HG03139 (cell line): ENCODE measurements at regions not wholly inside any gene's neighbourhood (a gene's known extent, or its start where the extent isn't known, plus 50 kb on each side); places are given as distances from the start of the nearest gene placed in this dataset.

Experiments used
- ATAC-seq: cut with Tn5 transposase; IDR thresholded peaks from one replicate; pipeline ENCODE4 v1.9.1; 2021; ENCODE audit not compliant: unreplicated experiment

DNA sequence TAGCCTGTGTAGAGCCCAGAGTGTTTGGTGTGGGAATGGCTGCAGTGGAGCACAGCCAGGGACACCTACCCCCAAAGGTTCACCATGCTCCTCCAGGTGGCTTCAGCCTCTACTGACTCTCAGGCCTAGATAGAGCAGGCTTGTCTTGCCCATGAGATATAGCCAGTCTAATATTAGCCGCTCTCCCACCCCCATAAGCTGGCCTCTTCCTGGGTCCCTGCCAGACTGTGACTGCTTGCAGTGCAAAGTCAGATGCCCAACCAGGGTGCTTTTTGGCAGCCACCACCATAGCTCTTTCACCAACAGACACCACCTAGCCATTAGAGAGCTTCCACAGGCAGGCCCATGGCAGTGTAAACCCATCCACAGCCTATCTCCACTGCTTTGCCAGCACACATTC lies 405.3 kb downstream of the MBD2 start:
- ATAC-seq = no peak

DNA sequence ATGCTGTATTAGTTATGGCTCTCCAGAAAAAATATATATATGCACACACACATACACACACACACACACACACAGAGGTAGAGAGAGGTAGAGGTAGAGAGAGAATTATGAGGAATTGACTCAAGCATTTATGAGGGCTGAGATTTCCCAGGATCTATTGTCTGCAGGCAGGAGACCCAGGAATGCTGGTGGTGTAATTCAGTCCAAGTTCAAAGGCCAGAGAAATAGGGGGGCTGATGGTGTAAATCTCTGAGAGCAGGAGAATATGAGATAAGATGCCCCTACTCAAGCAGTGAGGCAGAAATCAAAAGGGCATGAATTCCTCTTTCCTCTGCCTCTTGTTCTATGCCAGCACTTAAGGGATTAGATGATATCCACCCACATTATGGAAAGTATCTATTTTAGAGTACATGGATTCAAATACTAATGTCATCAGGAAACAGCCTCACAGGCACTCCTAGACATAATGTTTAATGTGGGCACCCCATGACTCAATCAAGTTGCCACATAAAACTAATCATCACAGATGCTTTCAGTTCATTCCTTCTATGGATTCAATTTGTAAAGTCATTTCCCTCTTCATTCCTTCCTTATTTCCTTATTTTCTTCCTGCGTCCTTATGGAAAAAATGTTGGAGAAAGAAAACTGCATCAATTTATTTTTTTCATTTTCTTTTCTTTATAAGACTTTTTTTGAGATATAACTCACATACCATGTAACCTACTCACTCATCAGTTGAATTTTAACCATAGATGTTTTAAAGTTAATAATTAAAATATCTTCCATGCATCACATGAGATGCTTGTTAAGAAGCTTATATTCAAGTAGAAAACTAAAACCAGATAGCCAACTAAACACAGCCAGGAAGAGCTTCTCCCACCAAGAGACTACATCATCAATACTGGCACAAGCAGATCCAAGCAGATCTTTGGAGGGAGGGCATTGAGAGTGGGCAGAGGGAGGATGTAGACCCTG lies 406.2 kb downstream of the MBD2 start:
- no peak for ATAC-seq

DNA sequence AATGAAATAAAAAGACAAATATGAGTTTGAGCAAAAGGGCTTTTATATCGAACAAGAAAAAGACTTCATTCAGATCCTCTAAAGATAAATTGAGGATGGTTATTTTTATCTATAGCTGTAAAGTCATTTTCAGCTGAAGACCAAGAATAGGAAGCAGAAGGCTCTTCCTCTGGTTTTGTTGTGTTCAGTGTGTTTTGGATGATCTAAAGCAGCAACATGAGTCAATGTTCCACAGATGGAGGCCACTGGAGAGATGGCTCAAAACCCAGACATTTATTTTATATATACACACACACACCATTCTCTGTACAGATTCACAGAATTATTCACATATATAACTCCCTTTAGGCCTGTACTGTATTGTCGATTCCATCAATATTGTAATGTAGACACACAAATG lies 424.3 kb downstream of the MBD2 start:
- no peak for ATAC-seq

DNA sequence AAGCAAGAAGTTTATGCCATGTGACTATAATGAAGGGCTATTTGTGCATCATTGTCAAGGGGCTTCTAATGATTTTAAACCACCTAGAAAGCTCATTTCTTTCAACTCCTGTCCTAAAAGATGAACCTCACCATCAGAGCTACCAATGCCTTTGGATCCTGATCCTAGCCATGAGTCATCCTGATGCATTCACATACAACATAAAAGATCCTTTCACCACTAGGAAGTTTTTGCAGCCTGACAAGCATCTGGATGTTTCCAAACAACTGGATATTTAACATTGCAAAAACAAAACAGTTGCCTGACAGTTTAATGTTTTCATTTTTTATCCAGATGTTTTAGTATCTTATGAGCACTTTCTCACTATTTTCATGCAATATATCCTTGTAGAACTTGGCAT lies 425.3 kb downstream of the MBD2 start:
- ATAC-seq = no peak

DNA sequence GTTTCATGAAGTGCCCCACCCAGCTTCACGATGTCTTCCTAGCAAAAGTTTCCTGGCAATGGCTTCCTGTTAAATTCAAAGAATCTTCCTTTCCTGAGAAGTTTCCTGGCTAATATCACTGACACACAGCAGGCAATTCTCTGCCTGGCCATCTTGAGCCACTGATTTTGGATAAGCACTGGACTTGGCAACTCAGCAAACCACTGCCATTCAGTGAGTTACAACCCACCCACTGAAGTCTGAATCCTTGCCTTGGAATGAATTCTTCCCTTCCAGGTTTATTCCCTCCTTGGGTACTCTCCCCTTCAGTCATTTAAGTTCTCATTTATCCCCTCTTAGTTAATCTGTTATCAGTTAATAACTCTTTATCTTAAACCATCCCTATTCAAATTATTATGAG lies 426.0 kb downstream of the MBD2 start:
- no peak for ATAC-seq

DNA sequence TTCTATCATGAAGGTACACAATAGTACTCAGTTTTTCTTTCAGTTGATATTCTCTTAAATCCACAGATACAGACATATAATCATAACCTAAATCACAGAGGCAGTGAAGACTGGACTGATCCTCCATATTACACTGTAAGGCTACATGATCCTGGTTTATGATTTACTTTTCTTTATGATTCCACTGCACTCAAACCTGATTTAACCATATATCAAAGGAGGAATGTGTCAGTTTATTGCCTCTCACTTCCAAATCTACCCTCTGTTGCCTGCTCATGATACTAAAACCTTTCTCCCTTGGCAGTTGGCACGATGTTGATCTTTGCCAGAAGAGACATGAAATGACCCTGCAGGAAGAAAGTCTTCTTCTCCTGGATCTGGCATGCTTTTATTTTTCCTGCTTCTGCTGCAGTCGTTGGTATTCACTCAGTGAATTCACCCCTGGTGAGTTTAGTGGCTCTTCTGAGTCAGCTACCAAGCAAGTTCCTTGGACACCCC lies 426.4 kb downstream of the MBD2 start:
- ATAC-seq = no peak

DNA sequence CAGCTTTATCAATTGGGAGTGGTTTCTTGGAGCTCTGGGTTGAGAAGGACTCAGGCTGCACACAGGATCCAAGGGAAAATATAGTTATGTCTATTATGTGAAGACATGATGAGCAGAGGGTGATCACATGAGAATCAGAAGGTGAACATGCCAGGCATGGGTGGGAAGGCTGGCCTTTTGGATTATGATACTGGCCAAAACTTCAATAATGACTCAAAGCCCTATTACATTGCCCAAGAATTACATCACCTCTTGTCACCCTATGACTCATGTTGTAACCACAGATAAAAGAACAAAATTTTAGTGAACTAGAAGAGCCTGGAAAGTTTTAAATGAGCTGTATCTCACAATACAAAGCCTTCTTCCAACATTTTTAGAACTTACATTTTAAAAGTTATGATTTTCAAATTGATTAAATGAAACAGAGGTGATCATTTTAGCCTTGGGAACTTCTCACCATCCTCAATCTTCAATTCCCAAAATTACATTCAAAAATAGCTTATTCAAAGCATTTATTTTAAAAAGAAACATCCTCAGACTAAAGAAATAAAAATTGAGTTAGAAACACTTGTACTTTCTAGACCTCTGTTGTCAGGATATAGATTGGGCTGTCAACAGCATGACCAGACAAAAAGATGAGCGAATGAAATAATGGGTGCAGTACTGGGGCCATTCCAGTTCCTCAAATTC lies 428.3 kb downstream of the MBD2 start:
- peak; percentile 79 for ATAC-seq

DNA sequence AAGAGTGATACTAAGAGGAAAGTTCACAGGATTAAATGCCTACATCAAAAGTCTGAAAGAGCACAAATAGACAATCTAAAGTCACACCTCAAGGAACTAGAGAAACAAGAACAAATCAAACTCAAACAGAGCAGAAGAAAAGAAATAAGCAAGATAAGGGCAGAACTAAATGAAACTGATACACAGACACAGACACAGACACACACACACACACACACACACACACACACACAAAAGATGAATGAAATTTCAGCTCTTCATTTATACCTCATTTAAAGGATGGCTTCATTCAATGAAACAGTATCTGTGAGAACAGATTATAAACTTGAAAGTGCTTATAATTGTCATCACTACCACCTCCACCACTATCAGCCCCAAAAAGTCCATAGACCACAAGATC lies 428.9 kb downstream of the MBD2 start:
- no peak for ATAC-seq

DNA sequence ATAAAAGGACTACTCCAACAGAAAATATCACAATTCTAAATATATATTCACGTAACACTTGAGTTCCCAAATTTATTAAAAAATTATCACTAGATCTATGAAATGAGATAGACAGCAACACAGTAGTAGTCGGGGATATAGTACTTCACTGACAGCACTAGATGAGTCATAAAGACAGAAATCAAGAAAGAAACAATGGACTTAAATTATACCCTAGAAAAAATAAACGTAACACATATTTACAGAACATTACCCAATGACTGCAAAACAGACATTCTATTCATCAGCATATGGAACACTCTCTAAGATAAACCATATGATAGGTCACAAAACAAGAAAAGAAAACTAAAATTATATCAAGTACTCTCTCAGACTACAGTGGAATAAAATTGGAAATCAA lies 429.4 kb downstream of the MBD2 start:
- no peak for ATAC-seq

DNA sequence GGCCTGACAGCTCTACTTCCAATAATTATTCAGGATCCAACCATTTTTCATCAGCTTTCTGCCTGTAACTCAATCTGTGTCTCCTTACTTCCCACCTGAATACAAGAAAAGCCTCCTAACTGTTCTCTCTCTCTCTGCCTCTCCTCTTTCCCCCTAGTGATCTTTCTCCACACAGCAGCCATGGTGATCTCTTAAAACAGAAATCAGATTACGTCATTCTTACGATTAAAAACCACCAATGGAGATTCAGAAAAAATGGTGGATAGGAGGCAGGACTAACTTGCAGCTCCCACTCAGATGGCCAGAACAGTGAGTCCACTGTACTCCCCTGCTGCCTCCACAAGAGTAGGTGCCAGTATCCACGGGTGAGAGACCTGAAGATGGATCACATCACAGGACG lies 431.7 kb downstream of the MBD2 start:
- no peak for ATAC-seq

DNA sequence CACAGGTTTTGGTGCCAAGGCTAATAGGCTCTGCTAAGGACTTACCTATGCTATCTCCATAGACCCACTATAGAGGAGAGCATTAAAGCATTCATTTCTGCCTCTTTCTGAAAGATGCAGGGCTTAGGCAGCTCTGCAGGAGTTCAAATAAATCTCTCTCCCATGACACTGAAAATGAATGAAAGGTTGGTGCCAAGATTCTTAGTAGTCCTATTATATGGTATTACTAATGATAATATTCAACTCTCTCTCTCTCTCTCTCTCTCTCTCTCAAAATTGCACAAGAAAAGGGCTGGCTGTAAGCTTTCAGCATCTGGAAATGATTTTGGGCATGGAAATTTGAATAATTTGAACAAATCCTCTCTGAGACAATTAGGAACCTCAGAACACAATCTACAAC lies 433.7 kb downstream of the MBD2 start:
- ATAC-seq = no peak

DNA sequence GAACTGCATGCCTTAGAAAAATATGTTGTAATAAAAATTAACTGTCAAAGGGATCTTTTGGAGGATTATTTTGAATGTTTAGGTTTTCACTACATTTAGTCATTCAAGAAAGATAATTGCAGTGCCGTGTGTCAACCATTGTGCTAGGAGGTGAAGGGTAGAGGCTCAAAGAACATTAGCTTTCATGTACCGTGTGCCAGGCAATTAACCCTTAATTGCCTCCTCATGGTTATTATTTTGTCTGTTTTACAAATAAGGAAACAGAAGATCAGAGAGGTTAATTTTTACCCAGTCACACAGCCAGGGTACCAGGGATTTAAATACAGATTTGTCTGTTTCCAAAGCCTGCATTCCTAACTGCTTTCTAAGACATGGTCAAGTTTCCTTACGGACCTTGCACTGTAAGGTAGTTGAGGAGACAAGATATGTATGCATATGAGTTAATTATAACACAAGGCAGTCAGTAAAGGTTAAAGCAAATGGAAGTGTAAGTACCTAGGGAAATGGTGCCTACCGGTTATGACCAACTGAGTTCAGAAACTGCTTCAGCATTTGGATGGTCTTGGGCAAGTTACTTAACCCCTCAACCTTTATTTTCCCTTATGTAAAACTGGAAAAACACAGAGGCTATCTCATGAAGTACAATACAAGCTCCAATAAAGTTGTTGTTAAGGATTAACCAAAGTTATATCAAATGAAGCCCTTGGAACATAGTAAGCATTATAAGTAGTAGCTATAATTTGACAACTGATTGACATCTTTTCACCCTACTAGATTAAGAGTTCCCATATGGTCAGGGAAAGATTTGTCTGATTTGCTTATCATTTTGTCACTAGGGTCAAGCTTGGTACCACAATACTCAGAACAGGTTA lies 434.9 kb downstream of the MBD2 start:
- ATAC-seq = no peak

DNA sequence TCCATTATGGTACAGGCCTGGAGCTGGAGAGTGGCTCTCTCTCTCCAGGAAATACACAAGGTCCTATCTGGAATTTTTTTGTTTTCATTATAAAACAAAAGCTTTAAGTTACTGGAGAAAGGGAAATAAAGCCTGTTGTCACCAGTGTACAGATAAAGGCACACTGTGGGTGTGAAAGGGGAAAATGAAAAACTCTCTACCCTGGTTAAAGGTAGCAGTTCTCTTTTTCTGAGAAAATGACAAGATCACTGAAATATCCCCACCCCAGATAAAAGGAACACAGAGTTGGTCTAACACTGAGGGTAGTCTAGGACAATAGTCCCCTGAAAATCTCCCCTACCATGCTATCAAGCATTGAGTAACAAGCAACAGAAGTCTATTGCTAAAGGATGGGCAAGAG lies 438.7 kb downstream of the MBD2 start:
- ATAC-seq = no peak

DNA sequence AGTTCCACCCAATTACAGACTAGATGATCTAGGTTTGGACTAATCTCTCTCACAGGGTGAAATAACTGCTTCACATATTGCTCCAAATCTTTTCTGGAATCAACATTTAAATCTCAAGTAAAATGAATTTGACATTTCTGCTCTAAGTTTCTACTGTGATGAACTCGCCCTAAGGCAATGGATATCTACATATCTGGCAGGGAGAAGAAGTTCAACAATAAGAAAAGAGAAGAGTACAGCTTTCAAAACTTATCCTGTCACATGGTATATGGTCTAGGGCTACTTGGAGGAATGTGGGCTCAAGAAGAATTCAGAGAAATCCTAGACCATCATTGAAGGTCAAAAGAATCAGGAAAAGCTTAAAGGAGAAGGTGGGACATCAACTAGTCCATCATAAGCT lies 440.2 kb downstream of the MBD2 start:
- ATAC-seq = no peak

DNA sequence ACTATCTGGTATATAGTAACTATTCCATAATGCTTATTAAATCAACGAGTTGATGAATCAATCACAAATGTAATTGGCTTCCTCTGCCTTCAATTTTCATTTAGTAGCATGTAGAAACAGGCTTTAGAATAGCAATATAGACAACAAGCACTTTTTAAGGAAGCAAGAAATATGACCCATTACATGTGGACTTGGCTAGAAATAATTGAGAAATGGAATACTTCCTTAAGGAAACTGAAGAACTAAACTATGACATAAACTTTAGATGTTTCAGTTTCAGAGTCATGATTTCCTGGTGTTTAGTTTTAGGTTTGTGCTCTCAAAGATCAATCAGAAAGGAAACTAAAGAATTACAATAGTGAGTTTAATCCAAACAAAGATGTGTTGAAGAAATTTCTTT lies 443.8 kb downstream of the MBD2 start:
- no peak for ATAC-seq

DNA sequence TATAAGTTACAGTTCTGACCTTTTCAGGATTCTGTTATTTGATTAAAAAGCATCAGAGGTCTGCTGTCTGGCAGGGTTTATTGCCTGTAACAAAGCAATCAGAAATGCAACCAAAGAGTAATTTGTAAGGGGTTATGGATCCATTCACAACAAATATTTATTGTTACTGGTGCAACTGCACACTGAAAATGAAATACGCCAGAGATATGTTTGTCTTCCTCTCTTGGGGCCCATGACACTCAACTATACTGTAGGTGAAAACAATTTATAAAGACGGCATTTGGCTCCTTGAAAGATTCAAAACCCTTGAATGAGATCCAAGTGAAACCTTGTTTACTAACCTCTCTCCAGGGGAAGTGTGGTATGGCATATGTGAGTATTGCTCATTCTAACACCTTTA lies 452.2 kb downstream of the MBD2 start:
- no peak for ATAC-seq

DNA sequence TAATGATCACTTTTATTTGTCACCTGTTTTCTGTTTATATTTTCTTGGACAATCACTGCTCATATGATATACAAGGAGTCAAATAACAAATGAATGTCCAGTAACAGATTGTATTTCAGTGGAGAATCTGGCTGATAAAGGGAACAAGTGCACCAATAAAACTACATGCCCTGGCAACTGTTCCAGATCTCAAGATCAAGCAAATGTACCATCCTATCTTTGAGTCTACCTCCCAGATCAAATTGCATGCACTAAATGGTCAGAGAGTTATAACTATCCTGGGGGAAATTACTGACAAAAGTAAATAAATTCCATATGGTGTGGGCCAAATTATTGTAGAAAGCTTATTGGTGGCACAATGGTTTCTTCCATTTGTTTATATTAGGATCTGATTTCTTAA lies 452.8 kb downstream of the MBD2 start:
- ATAC-seq = no peak

DNA sequence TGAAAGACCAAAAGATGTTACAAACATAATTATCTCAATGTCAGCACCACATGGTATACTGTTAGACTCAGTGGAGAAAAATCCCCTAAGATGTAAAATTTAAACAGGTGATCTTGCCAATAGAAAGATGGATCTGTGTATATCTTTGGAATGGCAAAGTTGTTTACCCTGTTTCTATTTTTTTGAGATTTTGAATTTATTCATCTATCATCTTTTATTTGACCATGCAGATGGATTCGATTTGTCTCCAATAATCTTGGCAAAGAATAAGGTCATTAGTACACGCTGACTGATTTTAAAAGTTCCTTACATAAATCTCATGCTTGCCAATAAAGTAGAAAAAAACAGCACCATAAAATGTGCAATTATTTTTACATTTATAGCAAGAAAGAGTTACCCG lies 459.3 kb downstream of the MBD2 start:
- no peak for ATAC-seq

DNA sequence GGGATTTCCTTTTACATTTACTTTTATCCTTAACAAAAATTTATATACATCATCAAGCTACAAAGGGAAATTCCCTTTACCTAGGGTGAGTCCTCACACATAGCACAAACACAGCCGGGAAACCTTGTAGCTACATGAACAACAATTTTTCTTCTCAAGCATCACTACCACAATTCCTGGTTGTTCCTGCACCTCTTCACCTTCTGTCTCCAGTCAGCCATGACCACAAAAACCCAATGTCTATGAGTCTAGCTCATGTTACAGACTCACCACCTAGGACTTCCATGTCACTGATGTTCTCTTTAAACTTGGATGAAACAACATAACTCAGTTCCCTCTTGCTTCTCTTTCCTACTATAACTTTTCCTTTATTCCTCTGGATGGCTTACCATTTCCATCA lies 460.4 kb downstream of the MBD2 start:
- ATAC-seq = no peak

DNA sequence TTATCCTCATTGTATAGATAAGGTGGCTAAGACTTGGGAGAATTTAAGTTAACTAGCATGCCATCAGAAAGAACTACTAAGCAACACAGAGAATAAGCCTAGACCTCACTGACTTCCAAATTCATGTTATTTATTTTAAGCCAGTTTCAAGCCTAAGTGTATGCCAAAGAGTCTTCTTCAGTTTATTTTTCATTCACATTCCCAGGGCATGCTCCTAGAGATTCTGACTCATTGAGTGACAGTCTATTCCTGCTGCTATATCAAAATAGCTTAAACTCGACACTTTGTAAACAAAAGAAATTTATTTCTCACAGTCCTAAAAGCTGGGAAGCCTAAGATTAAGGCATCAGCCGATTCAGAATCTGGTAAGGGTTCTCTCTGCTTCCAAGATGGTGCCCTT lies 467.1 kb downstream of the MBD2 start:
- no peak for ATAC-seq

DNA sequence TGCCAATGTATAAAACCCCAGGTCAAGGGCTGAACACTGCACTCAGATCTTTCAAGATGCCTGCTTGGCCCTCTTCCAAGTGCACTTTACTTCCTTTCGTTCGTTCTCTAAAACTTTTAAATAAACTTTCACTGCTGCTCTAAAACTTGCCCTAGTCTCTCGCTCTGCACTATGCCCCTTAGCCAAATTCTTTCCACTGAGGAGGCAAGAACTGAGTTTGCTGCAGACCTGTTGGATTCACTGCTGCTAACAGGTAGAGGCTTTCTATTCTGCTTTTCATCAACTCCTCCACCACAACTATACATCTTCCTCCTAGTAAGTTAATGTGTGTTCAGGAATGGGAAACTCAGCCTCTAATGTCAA lies 467.9 kb downstream of the MBD2 start:
- no peak for ATAC-seq
